H9 (cell line): ENCODE measurements at regions not wholly inside any gene's neighbourhood (a gene's known extent, or its start where the extent isn't known, plus 50 kb on each side); places are given as distances from the start of the nearest gene placed in this dataset.

ENCODE experiments used
- DNase-seq: peaks from one replicate; pipeline ENCODE4 v3.0.0-alpha.2; 2017
- H2AFZ ChIP-seq: one replicate; pipeline ENCODE4 v1.6.1; 2013; ENCODE audit warnings: mild to moderate bottlenecking, low read length, control low read depth, moderate library complexity
- H2AK5ac ChIP-seq: 2 replicates; pipeline ENCODE4 v1.6.1; 2013; ENCODE audit warnings: low read length, control low read depth, mixed read lengths; ENCODE audit not compliant: insufficient read length
- H2BK120ac ChIP-seq: one replicate; pipeline ENCODE4 v1.6.1; 2013; ENCODE audit warnings: low read depth, mild to moderate bottlenecking, low read length, control low read depth, inconsistent platforms; ENCODE audit not compliant: poor library complexity, severe bottlenecking
- H2BK12ac ChIP-seq: 2 replicates; pipeline ENCODE4 v1.6.1; 2013; ENCODE audit warnings: low read length, control low read depth, mixed read lengths, low read depth; ENCODE audit not compliant: insufficient read length
- H2BK15ac ChIP-seq: 2 replicates; pipeline ENCODE4 v1.6.1; 2013; ENCODE audit warnings: low read depth, low read length, control low read depth
- H2BK20ac ChIP-seq: one replicate; pipeline ENCODE4 v1.6.1; 2013; ENCODE audit warnings: low read depth, mild to moderate bottlenecking, low read length, control low read depth, inconsistent platforms; ENCODE audit not compliant: poor library complexity, severe bottlenecking
- H2BK5ac ChIP-seq: 2 replicates; pipeline ENCODE4 v1.6.1; 2013; ENCODE audit warnings: low read length, control low read depth, mixed read lengths; ENCODE audit not compliant: insufficient read length
- H3K14ac ChIP-seq: 2 replicates; pipeline ENCODE4 v1.6.1; 2013; ENCODE audit warnings: low read length, control low read depth; ENCODE audit not compliant: insufficient read depth
- H3K18ac ChIP-seq: 2 replicates; pipeline ENCODE4 v1.6.1; 2013; ENCODE audit warnings: low read depth, mild to moderate bottlenecking, mixed read lengths, low read length, control low read depth; ENCODE audit not compliant: insufficient read length
- H3K23ac ChIP-seq: 2 replicates; pipeline ENCODE4 v1.6.1; 2013; ENCODE audit warnings: low read length, control low read depth, mixed read lengths, low read depth; ENCODE audit not compliant: insufficient read length
- H3K23me2 ChIP-seq: 2 replicates; pipeline ENCODE4 v1.6.1; 2013; ENCODE audit warnings: low read depth, mild to moderate bottlenecking, mixed read lengths, low read length, control low read depth; ENCODE audit not compliant: insufficient read length, poor library complexity, severe bottlenecking
- H3K27ac ChIP-seq: 2 replicates; pipeline ENCODE4 v1.5.1; 2013; ENCODE audit warnings: low read length, control low read depth, mixed read lengths, low read depth; ENCODE audit not compliant: insufficient read length
- H3K27me3 ChIP-seq: 2 replicates; pipeline ENCODE4 v1.6.1; 2013; ENCODE audit warnings: low read length, control low read depth, inconsistent platforms; ENCODE audit not compliant: insufficient read depth
- H3K4ac ChIP-seq: 2 replicates; pipeline ENCODE4 v1.6.1; 2013; ENCODE audit warnings: low read depth, mild to moderate bottlenecking, control low read depth, inconsistent platforms, low read length, moderate library complexity
- H3K4me1 ChIP-seq: 2 replicates; pipeline ENCODE4 v1.6.1; 2013; ENCODE audit warnings: low read length, control low read depth, inconsistent platforms; ENCODE audit not compliant: insufficient read depth
- H3K4me2 ChIP-seq: 2 replicates; pipeline ENCODE4 v1.6.1; 2013; ENCODE audit warnings: low read length, control low read depth, mixed read lengths; ENCODE audit not compliant: insufficient read length, insufficient read depth
- H3K56ac ChIP-seq: 2 replicates; pipeline ENCODE4 v1.6.1; 2013; ENCODE audit warnings: low read depth, mild to moderate bottlenecking, mixed read lengths, low read length, control low read depth; ENCODE audit not compliant: insufficient read length
- H3K79me1 ChIP-seq: 2 replicates; pipeline ENCODE4 v1.6.1; 2013; ENCODE audit warnings: low read depth, mild to moderate bottlenecking, moderate library complexity, low read length, control low read depth, inconsistent platforms; ENCODE audit not compliant: insufficient read depth, poor library complexity, severe bottlenecking
- H3K79me2 ChIP-seq: 2 replicates; pipeline ENCODE4 v1.6.1; 2013; ENCODE audit warnings: low read length, control low read depth, inconsistent platforms; ENCODE audit not compliant: insufficient read depth
- H3K9ac ChIP-seq: 2 replicates; pipeline ENCODE4 v1.6.1; 2013; ENCODE audit warnings: low read length, control low read depth, mixed read lengths; ENCODE audit not compliant: insufficient read length; ENCODE audit errors: extremely low read depth
- H3K9me3 ChIP-seq: one replicate; pipeline ENCODE4 v1.6.1; 2013; ENCODE audit warnings: low read depth, low read length, inconsistent platforms; ENCODE audit not compliant: control insufficient read depth
- H3T11ph ChIP-seq: one replicate; pipeline ENCODE4 v1.6.1; 2013; ENCODE audit warnings: mild to moderate bottlenecking, low read length, control low read depth, inconsistent platforms
- H4K20me1 ChIP-seq: one replicate; pipeline ENCODE4 v1.6.1; 2013; ENCODE audit not compliant: control insufficient read depth, insufficient read length, insufficient read depth
- H4K5ac ChIP-seq: 2 replicates; pipeline ENCODE4 v1.6.1; 2013; ENCODE audit warnings: low read depth, mild to moderate bottlenecking, mixed read lengths, low read length, control low read depth; ENCODE audit not compliant: insufficient read length
- H4K8ac ChIP-seq: replicated peaks from 2 replicates; pipeline ENCODE4 v1.6.1; 2013; ENCODE audit warnings: low read length, control low read depth, mixed read lengths, low read depth; ENCODE audit not compliant: insufficient read length
- H4K91ac ChIP-seq: 2 replicates; pipeline ENCODE4 v1.6.1; 2013; ENCODE audit warnings: low read depth, mild to moderate bottlenecking, moderate library complexity, mixed read lengths, low read length, control low read depth; ENCODE audit not compliant: insufficient read length
- H3K27ac Mint-ChIP-seq, 3 experiments: 2 replicates in 2 of 3; 3 replicates in 1 of 3; pipeline ENCODE4 v1.8.0; 2020 to 2021; ENCODE audit warnings: mixed read lengths in 3 of 3, mild to moderate bottlenecking in 1 of 3, moderate library complexity in 1 of 3
- H3K27me3 Mint-ChIP-seq: 2 replicates; pipeline ENCODE4 v1.8.0; 2021; ENCODE audit warnings: low read depth, mild to moderate bottlenecking, moderate library complexity, mixed read lengths
- H3K36me3 Mint-ChIP-seq, 3 experiments: 2 replicates in 2 of 3; 3 replicates in 1 of 3; pipeline ENCODE4 v1.8.0; 2020 to 2021; ENCODE audit warnings: low read depth in 3 of 3, mixed read lengths in 3 of 3; ENCODE audit not compliant: insufficient read depth in 1 of 3
- H3K4me1 Mint-ChIP-seq, 2 experiments: 2 replicates each; pipeline ENCODE4 v1.8.0; 2020; ENCODE audit warnings: mixed read lengths in 2 of 2
- H3K4me3 Mint-ChIP-seq, 2 experiments: 2 replicates in 1 of 2; 3 replicates in 1 of 2; pipeline ENCODE4 v1.8.0; 2020 to 2021; ENCODE audit warnings: mild to moderate bottlenecking in 2 of 2, mixed read lengths in 2 of 2, moderate library complexity in 1 of 2
- H3K9me3 Mint-ChIP-seq, 2 experiments: 2 replicates in 1 of 2; 3 replicates in 1 of 2; pipeline ENCODE4 v1.8.0; 2020; ENCODE audit warnings: mild to moderate bottlenecking in 2 of 2, mixed read lengths in 2 of 2, moderate library complexity in 1 of 2
- TF ChIP-seq, protein P1 (sequence below): fragments of 200-600 bp; sonication (generic); conservative IDR thresholded peaks from 3 replicates; pipeline ENCODE4 v1.8.0; 2021; ENCODE audit warnings: antibody characterized with exemption, mild to moderate bottlenecking

DNA sequence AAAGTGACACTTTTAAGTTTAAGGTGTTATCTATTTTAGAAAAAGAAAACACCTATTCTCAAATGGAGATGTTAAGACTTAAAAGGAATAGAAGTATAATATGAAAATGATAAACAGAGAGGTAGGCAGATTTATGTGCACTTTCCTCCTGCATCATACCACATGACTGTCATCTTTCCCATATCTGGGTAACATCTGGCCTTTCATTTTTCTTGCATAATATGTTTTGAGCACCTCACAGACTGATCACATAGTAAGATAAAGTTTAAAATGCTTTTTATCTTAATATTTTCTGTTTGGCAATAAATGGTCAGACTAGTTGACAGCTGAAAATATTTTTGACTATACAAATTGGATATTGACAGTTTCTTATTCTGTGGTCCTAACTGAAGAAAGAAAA, 1852.1 kb upstream of the PIK3C3 start:
- Histone ChIP-seq H3T11ph (no peak overlapping the region), H3K27me3 (no peaks in the 10 kb centered on the region), H3K27ac (no peak overlapping the region), H2BK12ac (no peak overlapping the region), H4K5ac (no peak overlapping the region), H3K4me2 (no peak overlapping the region), H2BK120ac (no peak overlapping the region), H3K79me2 (no peaks in the 10 kb centered on the region), H2BK20ac (no peak overlapping the region), H4K20me1 (no peaks in the 10 kb centered on the region), H3K14ac (no peak overlapping the region), H2AK5ac (no peak overlapping the region), H3K23ac (no peak overlapping the region), H3K23me2 (no peaks in the 10 kb centered on the region), H3K9me3 (no peaks in the 10 kb centered on the region), H3K18ac (no peak overlapping the region), H3K4ac (no peak overlapping the region), H2BK15ac (no peak overlapping the region), H3K9ac (no peak overlapping the region), H4K91ac (no peak overlapping the region), H3K79me1 (no peaks in the 10 kb centered on the region), H3K4me1 (no peaks in the 10 kb centered on the region), H3K56ac (no peak overlapping the region), H2AFZ (no peak overlapping the region), H2BK5ac (no peak overlapping the region), H4K8ac (no peak overlapping the region)
- Mint-ChIP-seq H3K4me1 (no peaks in the 10 kb centered on the region), H3K4me3 (no peak overlapping the region), H3K27ac (no peak overlapping the region), H3K9me3 (no peaks in the 10 kb centered on the region), H3K36me3 (no peaks in the 10 kb centered on the region), H3K27me3 (no peaks in the 10 kb centered on the region)
- TF ChIP-seq, protein P1, sequence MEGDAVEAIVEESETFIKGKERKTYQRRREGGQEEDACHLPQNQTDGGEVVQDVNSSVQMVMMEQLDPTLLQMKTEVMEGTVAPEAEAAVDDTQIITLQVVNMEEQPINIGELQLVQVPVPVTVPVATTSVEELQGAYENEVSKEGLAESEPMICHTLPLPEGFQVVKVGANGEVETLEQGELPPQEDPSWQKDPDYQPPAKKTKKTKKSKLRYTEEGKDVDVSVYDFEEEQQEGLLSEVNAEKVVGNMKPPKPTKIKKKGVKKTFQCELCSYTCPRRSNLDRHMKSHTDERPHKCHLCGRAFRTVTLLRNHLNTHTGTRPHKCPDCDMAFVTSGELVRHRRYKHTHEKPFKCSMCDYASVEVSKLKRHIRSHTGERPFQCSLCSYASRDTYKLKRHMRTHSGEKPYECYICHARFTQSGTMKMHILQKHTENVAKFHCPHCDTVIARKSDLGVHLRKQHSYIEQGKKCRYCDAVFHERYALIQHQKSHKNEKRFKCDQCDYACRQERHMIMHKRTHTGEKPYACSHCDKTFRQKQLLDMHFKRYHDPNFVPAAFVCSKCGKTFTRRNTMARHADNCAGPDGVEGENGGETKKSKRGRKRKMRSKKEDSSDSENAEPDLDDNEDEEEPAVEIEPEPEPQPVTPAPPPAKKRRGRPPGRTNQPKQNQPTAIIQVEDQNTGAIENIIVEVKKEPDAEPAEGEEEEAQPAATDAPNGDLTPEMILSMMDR, result no peak
- DNase-seq, result no peak
